ENCODE measurements at regions not wholly inside any gene's neighbourhood (a gene's known extent, or its start where the extent isn't known, plus 50 kb on each side); places are given as distances from the start of the nearest gene placed in this dataset.

- intact Hi-C loops (cut with micrococcal nuclease): no loop called here
- no peaks in the 10 kb centered on the region for H3K36me3 Mint-ChIP-seq (ENCODE audit: low read depth)
- no peak overlapping the region for H3K4me3 Mint-ChIP-seq
- peaks cover 13% of the 10 kb centered on the region for H3K27me3 Mint-ChIP-seq
- peaks cover 8% of the 10 kb centered on the region for H3K9me3 Mint-ChIP-seq
- H3K4me1 Mint-ChIP-seq (ENCODE audit: low read depth): no peaks in the 10 kb centered on the region
- H3K27ac Mint-ChIP-seq: no peak overlapping the region
These were observed 208.4 kb downstream of the INSIG2 start for GRCh38 chr2:118296663-118297062.

- Mint-ChIP-seq H3K4me3 (no peak overlapping the region), H3K27me3 (peaks cover 17% of the 10 kb centered on the region), H3K36me3 (ENCODE audit: low read depth) (no peaks in the 10 kb centered on the region), H3K9me3 (peaks cover 8% of the 10 kb centered on the region), H3K4me1 (ENCODE audit: low read depth) (no peaks in the 10 kb centered on the region), H3K27ac (no peak overlapping the region)
- intact Hi-C loops (cut with micrococcal nuclease): no loop called here
These were observed 207.5 kb downstream of the INSIG2 start for GRCh38 chr2:118295592-118296390.

GRCh38 chr2:118294063-118294462 lies 205.8 kb downstream of the INSIG2 start:
- H3K9me3 Mint-ChIP-seq: peaks cover 8% of the 10 kb centered on the region
- H3K36me3 Mint-ChIP-seq (ENCODE audit: low read depth): no peaks in the 10 kb centered on the region
- H3K27me3 Mint-ChIP-seq: peaks cover 19% of the 10 kb centered on the region
- H3K27ac Mint-ChIP-seq: no peak overlapping the region
- no peaks in the 10 kb centered on the region for H3K4me1 Mint-ChIP-seq (ENCODE audit: low read depth)
- H3K4me3 Mint-ChIP-seq: no peak overlapping the region
- intact Hi-C loops (cut with micrococcal nuclease): no loop called here

GRCh38 chr2:118292991-118293390 lies 204.7 kb downstream of the INSIG2 start:
- Mint-ChIP-seq H3K4me3 (no peak overlapping the region), H3K27me3 (peaks cover 19% of the 10 kb centered on the region), H3K4me1 (ENCODE audit: low read depth) (no peaks in the 10 kb centered on the region), H3K27ac (no peak overlapping the region), H3K9me3 (peaks cover 8% of the 10 kb centered on the region), H3K36me3 (ENCODE audit: low read depth) (no peaks in the 10 kb centered on the region)
- intact Hi-C loops (cut with micrococcal nuclease): no loop called here

GRCh38 chr2:118291251-118291880 lies 203.1 kb downstream of the INSIG2 start:
- Mint-ChIP-seq H3K4me1 (ENCODE audit: low read depth) (no peaks in the 10 kb centered on the region), H3K36me3 (ENCODE audit: low read depth) (no peaks in the 10 kb centered on the region), H3K4me3 (no peak overlapping the region), H3K27ac (no peak overlapping the region), H3K27me3 (peaks cover 22% of the 10 kb centered on the region), H3K9me3 (peaks cover 5% of the 10 kb centered on the region)
- intact Hi-C loops (cut with micrococcal nuclease): no loop called here

- H3K4me3 Mint-ChIP-seq: no peak overlapping the region
These were observed 202.4 kb downstream of the INSIG2 start for GRCh38 chr2:118290411-118291250.

GRCh38 chr2:118279005-118279404 lies 190.7 kb downstream of the INSIG2 start:
- no peaks in the 10 kb centered on the region for H3K4me1 Mint-ChIP-seq (ENCODE audit: low read depth)
- intact Hi-C loops (cut with micrococcal nuclease): no loop called here

More at GRCh38 chr2:118290411-118291250, 202.4 kb downstream of the INSIG2 start:
- Mint-ChIP-seq H3K27me3 (peaks cover 19% of the 10 kb centered on the region), H3K36me3 (ENCODE audit: low read depth) (no peaks in the 10 kb centered on the region), H3K4me1 (ENCODE audit: low read depth) (no peaks in the 10 kb centered on the region), H3K9me3 (no peaks in the 10 kb centered on the region), H3K27ac (no peak overlapping the region)
- intact Hi-C loops (cut with micrococcal nuclease): no loop called here

GRCh38 chr2:118278046-118278445 lies 189.8 kb downstream of the INSIG2 start:
- Mint-ChIP-seq H3K27me3 (peaks cover 17% of the 10 kb centered on the region), H3K4me1 (ENCODE audit: low read depth) (no peaks in the 10 kb centered on the region), H3K9me3 (no peaks in the 10 kb centered on the region), H3K36me3 (ENCODE audit: low read depth) (no peaks in the 10 kb centered on the region), H3K4me3 (no peak overlapping the region), H3K27ac (no peak overlapping the region)
- intact Hi-C loops (cut with micrococcal nuclease): no loop called here

More at GRCh38 chr2:118279005-118279404, 190.7 kb downstream of the INSIG2 start:
- no peaks in the 10 kb centered on the region for H3K9me3 Mint-ChIP-seq
- H3K4me3 Mint-ChIP-seq: no peak overlapping the region
- H3K36me3 Mint-ChIP-seq (ENCODE audit: low read depth): no peaks in the 10 kb centered on the region
- peaks cover 19% of the 10 kb centered on the region for H3K27me3 Mint-ChIP-seq
- no peak overlapping the region for H3K27ac Mint-ChIP-seq

GRCh38 chr2:118274841-118275510 lies 186.7 kb downstream of the INSIG2 start:
- intact Hi-C loops (cut with micrococcal nuclease): no loop called here
- Mint-ChIP-seq H3K4me3 (no peak overlapping the region), H3K9me3 (no peaks in the 10 kb centered on the region), H3K27ac (no peak overlapping the region), H3K27me3 (peaks cover 12% of the 10 kb centered on the region), H3K36me3 (ENCODE audit: low read depth) (no peaks in the 10 kb centered on the region), H3K4me1 (ENCODE audit: low read depth) (no peaks in the 10 kb centered on the region)

- Mint-ChIP-seq H3K27me3 (peaks cover 7% of the 10 kb centered on the region), H3K27ac (no peak overlapping the region), H3K36me3 (ENCODE audit: low read depth) (no peaks in the 10 kb centered on the region), H3K9me3 (no peaks in the 10 kb centered on the region), H3K4me1 (ENCODE audit: low read depth) (no peaks in the 10 kb centered on the region), H3K4me3 (no peak overlapping the region)
- intact Hi-C loops (cut with micrococcal nuclease): no loop called here
These were observed 184.1 kb downstream of the INSIG2 start for GRCh38 chr2:118272391-118272790.

GRCh38 chr2:118269408-118270051 lies 181.3 kb downstream of the INSIG2 start:
- Mint-ChIP-seq H3K9me3 (no peaks in the 10 kb centered on the region), H3K27ac (no peak overlapping the region), H3K36me3 (ENCODE audit: low read depth) (no peaks in the 10 kb centered on the region), H3K4me1 (ENCODE audit: low read depth) (no peaks in the 10 kb centered on the region), H3K4me3 (no peak overlapping the region), H3K27me3 (peaks cover 6% of the 10 kb centered on the region)
- intact Hi-C loops (cut with micrococcal nuclease): no loop called here

GRCh38 chr2:118268268-118268667 lies 180.0 kb downstream of the INSIG2 start:
- Mint-ChIP-seq H3K36me3 (ENCODE audit: low read depth) (no peaks in the 10 kb centered on the region), H3K4me1 (ENCODE audit: low read depth) (no peaks in the 10 kb centered on the region), H3K4me3 (no peak overlapping the region), H3K9me3 (no peaks in the 10 kb centered on the region), H3K27ac (no peak overlapping the region), H3K27me3 (peaks cover 4% of the 10 kb centered on the region)
- intact Hi-C loops (cut with micrococcal nuclease): no loop called here

- H3K36me3 Mint-ChIP-seq (ENCODE audit: low read depth): no peaks in the 10 kb centered on the region
- no peaks in the 10 kb centered on the region for H3K9me3 Mint-ChIP-seq
- no peak overlapping the region for H3K27ac Mint-ChIP-seq
- no peak overlapping the region for H3K4me3 Mint-ChIP-seq
- H3K4me1 Mint-ChIP-seq (ENCODE audit: low read depth): no peaks in the 10 kb centered on the region
- H3K27me3 Mint-ChIP-seq: peaks cover 8% of the 10 kb centered on the region
- intact Hi-C loops (cut with micrococcal nuclease): no loop called here
These were observed 177.7 kb downstream of the INSIG2 start for GRCh38 chr2:118265873-118266455.
